CD14-positive monocyte (primary cell): ENCODE measurements at regions not wholly inside any gene's neighbourhood (a gene's known extent, or its start where the extent isn't known, plus 50 kb on each side); places are given as distances from the start of the nearest gene placed in this dataset.

Experiments
- DNase-seq, 3 donors: peaks; one replicate each; pipeline ENCODE4 v3.0.0-alpha.2; 2011 to 2022
- H2AFZ ChIP-seq: 2 replicates; pipeline ENCODE4 v1.6.0; 2012; ENCODE audit warnings: mild to moderate bottlenecking, low read depth, low read length, inconsistent platforms; ENCODE audit not compliant: insufficient read depth, poor library complexity, severe bottlenecking
- H3K27ac ChIP-seq, 2 donors: 1 replicate in 1 of 2; 2 replicates in 1 of 2; pipeline ENCODE4 v1.5.1; 2012 to 2013; ENCODE audit warnings: low read length in 2 of 2, control low read depth in 1 of 2, inconsistent platforms in 1 of 2, low read depth in 1 of 2, mild to moderate bottlenecking in 1 of 2
- H3K27me3 ChIP-seq, 2 donors: one replicate each; pipeline versions ENCODE4 v1.6.0 to v1.6.1; 2011 to 2013; ENCODE audit warnings: low read length in 2 of 2; ENCODE audit not compliant: control insufficient read depth in 2 of 2, insufficient read depth in 2 of 2
- H3K36me3 ChIP-seq, 2 donors: replicated peaks in 1 of 2; 1 replicate in 1 of 2; 2 replicates in 1 of 2; pipeline versions ENCODE4 v1.5.1 to v1.6.1; 2012 to 2013; ENCODE audit warnings: low read length in 2 of 2, control low read depth in 1 of 2, inconsistent platforms in 1 of 2, mild to moderate bottlenecking in 1 of 2; ENCODE audit not compliant: insufficient read depth in 2 of 2, control insufficient read depth in 1 of 2
- H3K4me1 ChIP-seq, 2 donors: 1 replicate in 1 of 2; 2 replicates in 1 of 2; pipeline versions ENCODE4 v1.5.1 to v1.6.1; 2012 to 2013; ENCODE audit warnings: low read length in 2 of 2, control low read depth in 1 of 2, inconsistent platforms in 1 of 2, mild to moderate bottlenecking in 1 of 2, moderate library complexity in 1 of 2; ENCODE audit not compliant: insufficient read depth in 2 of 2, control insufficient read depth in 1 of 2
- H3K4me2 ChIP-seq: replicated peaks from 2 replicates; pipeline ENCODE3; 2012; ENCODE audit warnings: low read length, moderate library complexity, mild to moderate bottlenecking; ENCODE audit not compliant: poor library complexity, severe bottlenecking; ENCODE audit errors: extremely low read depth
- H3K4me3 ChIP-seq, 3 experiments: fragments of 200-600 bp in 1 of 3; sonication (generic) in 1 of 3; replicated peaks in 1 of 3; 1 replicate in 2 of 3; 2 replicates in 1 of 3; pipeline ENCODE4 v1.5.1; 2011 to 2013; ENCODE audit warnings: low read length in 3 of 3, mild to moderate bottlenecking in 3 of 3, control low read depth in 2 of 3, low read depth in 2 of 3, inconsistent platforms in 1 of 3, moderate library complexity in 1 of 3
- H3K79me2 ChIP-seq: 2 replicates; pipeline ENCODE4 v1.6.0; 2012; ENCODE audit warnings: mild to moderate bottlenecking, control low read depth, inconsistent platforms, low read length, moderate library complexity; ENCODE audit not compliant: insufficient read depth
- H3K9ac ChIP-seq: 2 replicates; pipeline ENCODE4 v1.6.0; 2017; ENCODE audit warnings: low read length, mild to moderate bottlenecking; ENCODE audit not compliant: insufficient read depth, poor library complexity, severe bottlenecking
- H3K9me3 ChIP-seq, 2 donors: replicated peaks in 1 of 2; 1 replicate in 1 of 2; 2 replicates in 1 of 2; pipeline versions ENCODE4 v1.5.1 to v1.6.1; 2012 to 2013; ENCODE audit warnings: low read length in 2 of 2, control low read depth in 1 of 2; ENCODE audit not compliant: control insufficient read depth in 1 of 2, insufficient read depth in 1 of 2
- H4K20me1 ChIP-seq: 2 replicates; pipeline ENCODE4 v1.6.0; 2012; ENCODE audit warnings: mild to moderate bottlenecking, low read length, control low read depth, moderate library complexity; ENCODE audit not compliant: insufficient read depth
- H3K27ac Mint-ChIP-seq, 7 donors: one replicate each; pipeline ENCODE4 v1.8.0; 2020; ENCODE audit warnings: mild to moderate bottlenecking in 7 of 7, mixed read lengths in 7 of 7, moderate library complexity in 6 of 7, inconsistent platforms in 2 of 7
- H3K27me3 Mint-ChIP-seq, 3 donors: one replicate each; pipeline ENCODE4 v1.8.0; 2021 to 2022; ENCODE audit warnings: low read depth in 3 of 3, mild to moderate bottlenecking in 3 of 3, mixed read lengths in 3 of 3, moderate library complexity in 3 of 3, inconsistent platforms in 1 of 3
- H3K36me3 Mint-ChIP-seq, 2 donors: one replicate each; pipeline ENCODE4 v1.8.0; 2020; ENCODE audit warnings: mixed read lengths in 2 of 2, inconsistent platforms in 1 of 2, mild to moderate bottlenecking in 1 of 2
- H3K4me1 Mint-ChIP-seq: one replicate; pipeline ENCODE4 v1.8.0; 2020; ENCODE audit warnings: mild to moderate bottlenecking, mixed read lengths
- H3K4me3 Mint-ChIP-seq, 2 donors: one replicate each; pipeline ENCODE4 v1.8.0; 2020; ENCODE audit warnings: mild to moderate bottlenecking in 2 of 2, mixed read lengths in 2 of 2, moderate library complexity in 1 of 2
- H3K9me3 Mint-ChIP-seq, 7 donors: one replicate each; pipeline ENCODE4 v1.8.0; 2020 to 2022; ENCODE audit warnings: mixed read lengths in 7 of 7, mild to moderate bottlenecking in 6 of 7, moderate library complexity in 6 of 7, inconsistent platforms in 2 of 7
- CTCF ChIP-seq: fragments of 200-600 bp; IDR thresholded peaks from one replicate; pipeline ENCODE4 v1.8.0; 2022; ENCODE audit warnings: antibody characterized with exemption, mild to moderate bottlenecking
- WGBS: methylation state at CpG from one replicate; pipeline ENCODE4 v1.1.5; 2013; ENCODE audit warnings: missing lambda C conversion rate; ENCODE audit not compliant: insufficient coverage; 5-methylcytosine and 5-hydroxymethylcytosine counted together
- intact Hi-C, 2 donors: fragments of 100-400 bp; cut with micrococcal nuclease; formaldehyde crosslinking; loops; one replicate each; pipeline versions ENCODE4 v1.15.0 to v1.15.1; 2023

DNA sequence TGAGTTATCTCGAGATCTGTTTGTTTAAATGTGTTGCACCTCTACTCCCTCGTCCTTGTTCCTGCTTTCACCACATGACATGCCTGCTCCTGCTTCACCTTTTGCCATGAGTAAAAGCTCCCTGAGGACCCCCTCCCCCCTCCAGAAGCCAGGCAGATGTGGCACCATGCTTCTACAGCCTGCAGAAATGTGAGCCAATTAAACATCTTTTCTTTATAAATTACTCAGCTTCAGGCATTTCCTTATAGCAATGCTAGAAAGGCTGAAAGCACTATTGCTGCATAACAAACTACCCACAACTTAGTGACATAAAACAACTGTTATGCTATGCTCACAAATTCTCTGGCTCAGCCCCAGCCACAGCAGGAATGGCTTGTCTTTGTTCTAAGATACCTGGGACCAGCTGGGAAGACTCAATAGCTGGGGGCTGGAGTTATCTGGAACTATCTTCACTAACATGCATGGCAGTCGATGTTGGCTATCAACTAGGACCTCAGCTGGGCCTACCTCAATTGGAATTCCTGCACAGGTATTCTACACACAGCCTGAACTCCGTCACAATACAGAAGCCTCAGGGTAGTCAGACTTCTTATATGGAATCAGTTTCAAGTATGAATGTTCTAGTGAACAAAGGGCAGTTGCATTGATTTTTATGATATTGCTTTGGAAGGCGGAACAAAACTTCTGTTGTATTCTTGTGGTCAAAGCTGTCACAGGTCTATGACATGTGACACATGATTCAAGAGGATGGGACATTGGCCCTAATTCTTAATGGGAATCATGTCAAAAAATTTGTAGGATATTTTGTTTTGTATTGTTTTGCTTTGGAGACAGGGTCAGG lies 186.0 kb upstream of the PIRT start:
- no peaks in the 10 kb centered on the region for H3K36me3 ChIP-seq
- H3K36me3 Mint-ChIP-seq = no peaks in the 10 kb centered on the region
- no peaks in the 10 kb centered on the region for H3K79me2 ChIP-seq
- DNase-seq = no peak
- intact Hi-C loops = no loop called here
- peaks cover 0 to 9% (median 2%) of the 10 kb centered on the region in 7 donors for H3K9me3 Mint-ChIP-seq
- no peak overlapping the region for H2AFZ ChIP-seq
- no peak overlapping the region for H3K27ac Mint-ChIP-seq
- H3K27ac ChIP-seq = no peak overlapping the region
- H3K9ac ChIP-seq = no peak overlapping the region
- 58% methylated on average over 2 of the region's 5 CpGs for WGBS
- H3K4me3 ChIP-seq = no peak overlapping the region
- TF ChIP-seq CTCF = no peak
- H3K27me3 Mint-ChIP-seq = peaks cover 0 to 4% (median 0%) of the 10 kb centered on the region in 3 donors
- no peaks in the 10 kb centered on the region for H3K4me1 ChIP-seq
- H3K9me3 ChIP-seq = no peaks in the 10 kb centered on the region
- no peaks in the 10 kb centered on the region for H3K27me3 ChIP-seq
- no peak overlapping the region for H3K4me3 Mint-ChIP-seq
- no peaks in the 10 kb centered on the region for H4K20me1 ChIP-seq
- H3K4me1 Mint-ChIP-seq = no peaks in the 10 kb centered on the region
- no peak overlapping the region for H3K4me2 ChIP-seq

- no peaks in the 10 kb centered on the region for H3K36me3 ChIP-seq
- intact Hi-C loops = no loop called here
- no peak overlapping the region for H3K27ac ChIP-seq
- no peak overlapping the region for H3K4me3 ChIP-seq
- Mint-ChIP-seq H3K27ac (no peak overlapping the region), H3K4me3 (no peak overlapping the region), H3K4me1 (no peaks in the 10 kb centered on the region), H3K9me3 (peaks cover 0 to 10% (median 5%) of the 10 kb centered on the region in 7 donors), H3K36me3 (no peaks in the 10 kb centered on the region), H3K27me3 (peaks cover 0 to 1% (median 0%) of the 10 kb centered on the region in 3 donors)
- H3K79me2 ChIP-seq = no peaks in the 10 kb centered on the region
- H3K4me1 ChIP-seq = no peaks in the 10 kb centered on the region
- no peak overlapping the region for H2AFZ ChIP-seq
- WGBS = 70% methylated on average over 5 of the region's 5 CpGs
- H3K27me3 ChIP-seq = no peaks in the 10 kb centered on the region
- H3K9me3 ChIP-seq = peaks cover 0 to 7% of the 10 kb centered on the region in 2 donors
- H4K20me1 ChIP-seq = no peaks in the 10 kb centered on the region
- no peak for TF ChIP-seq CTCF
- no peak overlapping the region for H3K9ac ChIP-seq
- DNase-seq = no peak
- H3K4me2 ChIP-seq = no peak overlapping the region
Observed at GRCh38 chr17:11006530-11006929, 168.6 kb upstream of the PIRT start.
